Fibroblast of lung (primary cell): ENCODE measurements at regions not wholly inside any gene's neighbourhood (a gene's known extent, or its start where the extent isn't known, plus 50 kb on each side); places are given as distances from the start of the nearest gene placed in this dataset.

Experiments
- DNase-seq, 2 donors: peaks; one replicate each; pipeline versions ENCODE4 v3.0.0 to v3.0.0-alpha.2; 2010; ENCODE audit warnings: low read depth in 2 of 2
- H2AFZ ChIP-seq: 2 replicates; pipeline ENCODE4 v1.5.1; 2012; ENCODE audit warnings: low read length, control low read depth, inconsistent platforms
- H3K27ac ChIP-seq: 2 replicates; pipeline ENCODE4 v1.5.1; 2011; ENCODE audit warnings: low read length, control low read depth; ENCODE audit not compliant: insufficient read depth
- H3K27me3 ChIP-seq: 2 replicates; pipeline ENCODE4 v1.5.1; 2011; ENCODE audit warnings: mild to moderate bottlenecking, low read length; ENCODE audit not compliant: control insufficient read depth, insufficient read depth
- H3K36me3 ChIP-seq: 2 replicates; pipeline ENCODE4 v1.5.1; 2011; ENCODE audit warnings: low read length; ENCODE audit not compliant: control insufficient read depth, insufficient read depth
- H3K4me1 ChIP-seq: 2 replicates; pipeline ENCODE4 v1.5.1; 2011; ENCODE audit warnings: low read length; ENCODE audit not compliant: control insufficient read depth, insufficient read depth; ENCODE audit errors: extremely low read depth
- H3K4me2 ChIP-seq: 2 replicates; pipeline ENCODE4 v1.5.1; 2011; ENCODE audit warnings: low read length, control low read depth; ENCODE audit not compliant: insufficient read depth; ENCODE audit errors: extremely low read depth
- H3K4me3 ChIP-seq, 4 experiments: fragments of 200-600 bp in 1 of 4; sonication (generic) in 1 of 4; replicated peaks in 1 of 4; 2 replicates each; pipeline ENCODE4 v1.5.1; 2011 to 2016; ENCODE audit warnings: low read length in 4 of 4, low read depth in 3 of 4, mild to moderate bottlenecking in 3 of 4, control low read depth in 2 of 4, inconsistent platforms in 1 of 4, mixed read lengths in 1 of 4; ENCODE audit not compliant: insufficient read depth in 1 of 4; ENCODE audit errors: control extremely low read depth in 1 of 4
- H3K79me2 ChIP-seq: 2 replicates; pipeline ENCODE4 v1.5.1; 2012; ENCODE audit warnings: mild to moderate bottlenecking, low read length, inconsistent platforms; ENCODE audit not compliant: control insufficient read depth, insufficient read depth
- H3K9ac ChIP-seq: 2 replicates; pipeline ENCODE4 v1.5.1; 2011; ENCODE audit warnings: mild to moderate bottlenecking, low read length, control low read depth; ENCODE audit not compliant: insufficient read depth
- H3K9me3 ChIP-seq: 2 replicates; pipeline ENCODE4 v1.5.1; 2012; ENCODE audit warnings: low read depth, low read length; ENCODE audit not compliant: control insufficient read depth, insufficient read depth
- H4K20me1 ChIP-seq: 2 replicates; pipeline ENCODE4 v1.5.1; 2011; ENCODE audit warnings: low read length; ENCODE audit not compliant: control insufficient read depth, insufficient read depth; ENCODE audit errors: extremely low read depth
- CTCF ChIP-seq, 2 donors: IDR thresholded peaks in 1 of 2; conservative IDR thresholded peaks in 1 of 2; 1 replicate in 1 of 2; 2 replicates in 1 of 2; pipeline ENCODE4 v1.5.1; 2011 to 2012; ENCODE audit warnings: low read length in 2 of 2, control low read depth in 1 of 2, inconsistent platforms in 1 of 2, low read depth in 1 of 2, mild to moderate bottlenecking in 1 of 2
- EZH2 ChIP-seq: IDR thresholded peaks from 2 replicates; pipeline ENCODE4 v1.5.1; 2012; ENCODE audit warnings: low read length, control low read depth, mild to moderate bottlenecking; ENCODE audit errors: missing control alignments

- Histone ChIP-seq H3K9me3 (no peaks in the 10 kb centered on the region), H3K79me2 (no peaks in the 10 kb centered on the region), H3K4me1 (no peaks in the 10 kb centered on the region), H3K9ac (no peak overlapping the region), H3K4me2 (no peak overlapping the region), H3K27me3 (no peaks in the 10 kb centered on the region), H3K36me3 (no peaks in the 10 kb centered on the region), H3K4me3 (no peak overlapping the region), H2AFZ (no peak overlapping the region), H3K27ac (no peak overlapping the region), H4K20me1 (no peaks in the 10 kb centered on the region)
- TF ChIP-seq EZH2: no peak
- no peak for TF ChIP-seq CTCF (conservative IDR thresholded peaks at IDR 0.05 in 1 of 2, IDR thresholded peaks at IDR 0.05 in 1 of 2; ENCODE audit: low read depth in 1 of 2, low read length in 2 of 2)
- no peak for DNase-seq
Measured at GRCh38 chr16:52296076-52296475, 250.9 kb downstream of the TOX3 start.

GRCh38 chr16:52294660-52295059 is 252.3 kb downstream of the TOX3 start:
- DNase-seq: no peak
- Histone ChIP-seq H3K4me3 (no peak overlapping the region), H4K20me1 (no peaks in the 10 kb centered on the region), H3K79me2 (no peaks in the 10 kb centered on the region), H3K9ac (no peak overlapping the region), H3K9me3 (no peaks in the 10 kb centered on the region), H2AFZ (no peak overlapping the region), H3K4me1 (no peaks in the 10 kb centered on the region), H3K36me3 (no peaks in the 10 kb centered on the region), H3K4me2 (no peak overlapping the region), H3K27ac (no peak overlapping the region), H3K27me3 (no peaks in the 10 kb centered on the region)
- TF ChIP-seq CTCF (conservative IDR thresholded peaks at IDR 0.05 in 1 of 2, IDR thresholded peaks at IDR 0.05 in 1 of 2; ENCODE audit: low read depth in 1 of 2, low read length in 2 of 2) (no peak), EZH2 (no peak)

GRCh38 chr16:52293204-52293603 is 253.7 kb downstream of the TOX3 start:
- Histone ChIP-seq H3K9ac (no peak overlapping the region), H2AFZ (no peak overlapping the region), H3K4me1 (no peaks in the 10 kb centered on the region), H3K9me3 (no peaks in the 10 kb centered on the region), H3K27ac (no peak overlapping the region), H3K4me3 (no peak overlapping the region), H3K79me2 (no peaks in the 10 kb centered on the region), H3K4me2 (no peak overlapping the region), H3K27me3 (no peaks in the 10 kb centered on the region), H4K20me1 (no peaks in the 10 kb centered on the region), H3K36me3 (no peaks in the 10 kb centered on the region)
- no peak for DNase-seq
- no peak for TF ChIP-seq CTCF (conservative IDR thresholded peaks at IDR 0.05 in 1 of 2, IDR thresholded peaks at IDR 0.05 in 1 of 2; ENCODE audit: low read depth in 1 of 2, low read length in 2 of 2)
- no peak for TF ChIP-seq EZH2
